GM12892 (cell line): ENCODE measurements at regions not wholly inside any gene's neighbourhood (a gene's known extent, or its start where the extent isn't known, plus 50 kb on each side); places are given as distances from the start of the nearest gene placed in this dataset.

Source experiments
- DNase-seq: peaks from one replicate; pipeline ENCODE4 v3.0.0; 2011; ENCODE audit not compliant: insufficient read length
- FAIRE-seq: peaks from 2 replicates; lab custom pipeline; 2011; peaks lifted over from hg19 to GRCh38; lab: Jason Lieb, UNC
- POLR2A ChIP-seq: IDR thresholded peaks from 2 replicates; pipeline ENCODE4 v1.6.1; 2011; ENCODE audit warnings: low read depth, low read length, control low read depth
- POLR2AphosphoS5 ChIP-seq: IDR thresholded peaks from 2 replicates; pipeline ENCODE4 v1.6.1; 2011; ENCODE audit warnings: low read depth, low read length, control low read depth
- TAF1 ChIP-seq: IDR thresholded peaks from 2 replicates; pipeline ENCODE4 v1.6.1; 2011; ENCODE audit warnings: low read depth, mild to moderate bottlenecking, control low read depth, low read length, borderline replicate concordance

DNA sequence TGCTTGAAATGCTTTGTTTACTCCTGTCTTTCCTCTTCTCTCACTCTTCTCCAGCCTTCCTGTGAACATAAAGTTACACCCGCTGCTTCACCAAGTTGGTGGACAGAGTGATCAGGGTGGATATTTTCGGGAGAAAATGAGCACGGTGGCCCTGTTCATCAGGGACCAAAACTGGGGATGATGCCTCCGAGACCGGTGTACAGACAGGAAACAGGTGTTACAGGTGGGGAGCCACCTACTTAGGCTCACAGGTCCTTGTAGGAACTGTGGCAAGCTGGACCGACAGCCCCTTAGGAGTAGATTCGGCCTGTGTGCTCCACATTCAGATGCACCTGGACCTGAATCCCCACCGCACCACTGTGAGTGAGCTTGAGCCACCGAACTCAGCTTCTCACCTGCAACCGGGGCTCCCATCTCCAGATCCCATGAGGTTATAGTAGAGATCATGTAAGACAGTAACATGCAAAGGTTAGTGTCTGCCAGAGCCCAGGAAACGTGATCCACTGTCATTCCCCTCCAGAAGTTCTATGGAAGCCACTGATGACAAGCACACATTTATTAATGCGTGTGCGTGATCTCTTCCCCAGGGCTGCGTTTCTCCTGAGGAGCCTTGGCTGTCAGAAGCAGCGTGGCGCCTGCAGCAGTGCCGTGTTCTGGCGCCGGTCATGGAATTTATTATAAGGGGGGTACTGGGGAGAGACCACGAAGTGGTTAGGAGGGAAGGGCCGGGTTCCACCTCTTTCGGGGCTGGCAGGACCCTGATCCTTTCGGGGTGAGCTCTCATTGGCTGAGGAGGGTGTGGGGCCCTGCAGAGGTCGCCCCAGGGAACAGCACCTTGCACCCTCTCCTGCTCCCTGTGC is 94.2 kb downstream of the ERMARD start:
- DNase-seq (no peak), FAIRE-seq (no peak)
- TF ChIP-seq POLR2AphosphoS5 = no peak
- no peak for TF ChIP-seq TAF1
- TF ChIP-seq POLR2A = no peak

DNA sequence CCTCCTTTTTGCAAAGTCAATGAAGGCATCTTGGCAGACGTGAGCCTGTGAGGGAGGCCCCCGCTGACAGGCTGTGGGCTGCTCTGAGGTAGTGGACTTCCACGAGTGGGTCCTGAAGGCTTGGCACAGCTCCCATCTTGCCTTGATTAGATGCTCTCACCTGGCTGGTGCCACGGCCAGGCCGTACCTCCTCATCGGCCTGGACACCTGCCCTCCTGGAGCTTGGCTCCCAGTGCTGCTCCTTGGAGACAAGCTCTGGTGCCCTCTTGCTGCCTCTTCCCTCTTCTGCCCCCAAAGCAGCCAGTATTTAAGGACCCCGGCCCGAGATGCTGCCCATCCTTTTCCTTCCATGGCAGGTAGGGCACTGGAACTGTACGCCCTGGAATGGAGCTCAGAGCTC is 93.5 kb downstream of the ERMARD start:
- DNase-seq = no peak
- TF ChIP-seq POLR2AphosphoS5 (no peak), POLR2A (no peak), TAF1 (no peak)
- FAIRE-seq = no peak

GRCh38 chr6:169843991-169844390 is 92.6 kb downstream of the ERMARD start:
- DNase-seq = no peak
- FAIRE-seq = no peak

DNA sequence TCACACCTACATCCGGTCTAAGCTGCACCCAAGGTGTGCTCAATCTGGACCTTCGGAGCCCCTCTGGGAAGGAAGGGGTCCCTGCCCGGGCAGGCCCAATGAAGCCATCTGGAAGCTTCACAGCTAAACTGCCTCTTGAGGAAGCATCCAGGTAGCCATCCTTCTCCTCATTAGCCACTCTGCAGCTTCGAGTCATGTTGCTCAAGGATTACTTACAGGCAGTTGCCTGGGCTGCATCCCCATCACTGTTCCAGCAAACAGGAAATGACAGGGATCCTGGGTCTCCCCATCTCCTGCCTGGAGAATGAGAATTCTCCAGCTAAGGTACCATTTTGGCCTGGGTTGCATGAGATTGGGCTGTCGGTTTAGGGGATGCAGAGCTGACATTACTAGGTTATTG is 91.7 kb downstream of the ERMARD start:
- no peak for FAIRE-seq
- TF ChIP-seq TAF1 (no peak), POLR2AphosphoS5 (no peak), POLR2A (no peak)
- DNase-seq = no peak

More at GRCh38 chr6:169843991-169844390, 92.6 kb downstream of the ERMARD start:
- TF ChIP-seq POLR2AphosphoS5 = no peak
- TF ChIP-seq POLR2A = no peak
- no peak for TF ChIP-seq TAF1

DNA sequence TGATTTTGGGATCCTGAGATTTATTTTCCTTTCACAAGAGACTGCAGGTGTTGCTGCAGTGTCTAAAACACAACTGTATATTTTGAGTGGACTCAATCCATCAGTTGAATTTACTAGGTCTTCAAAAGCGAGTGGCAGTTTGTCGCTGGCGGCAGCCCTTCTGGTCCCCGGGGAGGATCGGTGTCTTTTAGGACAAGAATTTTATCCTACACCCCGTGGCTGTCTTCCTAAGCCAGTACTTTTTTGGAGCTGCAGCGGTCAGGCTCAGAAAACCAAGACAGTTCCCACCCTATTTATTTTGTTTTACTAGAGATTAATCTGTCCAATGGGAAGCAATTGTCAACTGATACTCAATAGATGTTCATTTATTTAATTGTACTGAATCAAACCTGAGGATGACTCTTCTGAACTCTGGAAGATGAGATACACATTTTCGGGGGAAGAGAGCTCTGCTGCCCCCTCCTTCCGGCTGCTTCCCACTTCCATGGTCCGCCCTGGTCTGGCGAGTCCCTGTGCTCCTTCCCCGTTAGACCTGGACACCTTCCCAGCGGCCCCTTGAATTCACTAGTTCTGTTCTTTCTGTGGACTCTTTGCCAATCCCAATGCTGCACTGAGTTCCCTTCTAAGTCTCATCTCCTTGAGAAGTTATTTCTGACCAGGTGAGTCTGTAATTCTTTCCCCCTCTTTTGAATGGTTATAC is 90.6 kb downstream of the ERMARD start:
- FAIRE-seq = no peak
- no peak for TF ChIP-seq POLR2AphosphoS5
- no peak for TF ChIP-seq POLR2A
- no peak for TF ChIP-seq TAF1
- no peak for DNase-seq

GRCh38 chr6:169841251-169841650 is 89.8 kb downstream of the ERMARD start:
- DNase-seq (no peak), FAIRE-seq (no peak)
- TF ChIP-seq POLR2A (no peak), POLR2AphosphoS5 (no peak), TAF1 (no peak)

GRCh38 chr6:169839898-169840631 is 88.6 kb downstream of the ERMARD start:
- no peak for DNase-seq
- FAIRE-seq = no peak
- TF ChIP-seq POLR2A (no peak), POLR2AphosphoS5 (no peak), TAF1 (no peak)

- TF ChIP-seq TAF1 (no peak), POLR2A (no peak), POLR2AphosphoS5 (no peak)
- no peak for FAIRE-seq
Observed at GRCh38 chr6:169839493-169839892, 88.1 kb downstream of the ERMARD start.

GRCh38 chr6:169839029-169839481 is 87.6 kb downstream of the ERMARD start:
- FAIRE-seq = no peak
- DNase-seq = no peak
- no peak for TF ChIP-seq POLR2AphosphoS5
- no peak for TF ChIP-seq POLR2A
- no peak for TF ChIP-seq TAF1

More at GRCh38 chr6:169839493-169839892, 88.1 kb downstream of the ERMARD start:
- no peak for DNase-seq

- no peak for TF ChIP-seq POLR2A
- TF ChIP-seq POLR2AphosphoS5 = no peak
- TF ChIP-seq TAF1 = no peak
- FAIRE-seq = no peak
- DNase-seq = no peak
Observed at GRCh38 chr6:169838346-169839028, 87.1 kb downstream of the ERMARD start.
